ENCODE measurements at regions not wholly inside any gene's neighbourhood (a gene's known extent, or its start where the extent isn't known, plus 50 kb on each side); places are given as distances from the start of the nearest gene placed in this dataset.
"Not testable (repeated sequence)": the region's sequence is repeated elsewhere in the genome, so short reads cannot be mapped to it uniquely, and the experiment has no call there.

DNA sequence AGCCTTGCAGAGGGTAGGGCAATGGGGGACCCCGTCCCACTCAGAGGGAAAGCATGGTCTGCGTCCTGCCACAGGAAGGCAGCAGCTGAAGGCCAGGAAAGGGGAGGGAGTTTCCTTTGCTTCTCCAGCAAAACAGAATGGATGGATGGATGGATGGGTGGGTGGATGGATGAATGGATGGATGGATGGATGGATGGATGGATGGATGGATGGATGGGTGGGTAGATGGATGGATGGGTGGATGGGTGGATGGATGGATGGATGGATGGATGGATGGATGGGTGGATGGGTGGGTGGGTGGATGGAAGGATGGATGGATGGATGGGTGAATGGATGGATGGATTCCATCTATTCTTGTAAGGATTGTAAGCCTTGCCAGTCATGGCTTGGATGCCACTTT lies 59.3 kb upstream of the TMPRSS2 start:
- H3K9me3 ChIP-seq (ENCODE audit: insufficient read depth in 2 of 2, low read depth in 1 of 2, low read length in 1 of 2); DNase-seq (ENCODE audit: low read depth in 1 of 2, low spot score in 2 of 2); POLR2A ChIA-PET (ENCODE audit: partially characterized antibody); H2BK120ac ChIP-seq (replicated peaks; ENCODE audit: low read depth, low read length); H4K8ac ChIP-seq (ENCODE audit: extremely low read depth, insufficient read depth, low read length); H3K27me3 ChIP-seq (replicated peaks in 1 of 4; ENCODE audit: control insufficient read depth in 3 of 4, extremely low read depth in 1 of 4, insufficient read depth in 3 of 4, low read length in 3 of 4); H2BK20ac ChIP-seq (ENCODE audit: low read length); H2BK5ac ChIP-seq (ENCODE audit: low read depth, low read length); H3K23ac ChIP-seq (ENCODE audit: insufficient read length); H3K9ac ChIP-seq (replicated peaks in 1 of 4; ENCODE audit: extremely low read depth in 1 of 4, low read depth in 3 of 4, low read length in 3 of 4); CTCF ChIA-PET (ENCODE audit: partially characterized antibody); H3K56ac ChIP-seq (replicated peaks; ENCODE audit: insufficient read length, low read depth, low read length); FAIRE-seq; H4K91ac ChIP-seq (replicated peaks; ENCODE audit: insufficient read length, low read length); H3K79me2 ChIP-seq (ENCODE audit: control insufficient read depth in 1 of 2, insufficient read depth in 2 of 2, low read length in 2 of 2); H3K4me3 ChIP-seq (ENCODE audit: extremely low read depth in 1 of 4, insufficient read depth in 2 of 4, low read depth in 3 of 4, low read length in 4 of 4); H2AK5ac ChIP-seq (ENCODE audit: low read depth, low read length); H2BK15ac ChIP-seq (ENCODE audit: low read length); H3K4me1 ChIP-seq (replicated peaks in 1 of 4; ENCODE audit: control insufficient read depth in 3 of 4, insufficient read depth in 4 of 4, low read length in 3 of 4); H3K36me3 ChIP-seq (ENCODE audit: control insufficient read depth in 2 of 4, insufficient read depth in 4 of 4, low read length in 3 of 4); H2BK12ac ChIP-seq (ENCODE audit: low read depth, low read length); H3K23me2 ChIP-seq (ENCODE audit: low read depth, low read length); H3K4ac ChIP-seq (replicated peaks; ENCODE audit: insufficient read length, low read depth, low read length); H3K4me2 ChIP-seq (ENCODE audit: insufficient read depth in 1 of 2, low read depth in 2 of 2, low read length in 2 of 2); H3K27ac ChIP-seq (ENCODE audit: low read depth, low read length); H4K5ac ChIP-seq (ENCODE audit: insufficient read length, low read depth, low read length); H4K20me1 ChIP-seq (replicated peaks in 1 of 2; ENCODE audit: control insufficient read depth in 1 of 2, insufficient read depth in 2 of 2, low read length in 2 of 2); H2AFZ ChIP-seq (ENCODE audit: low read length); H3K14ac ChIP-seq (ENCODE audit: insufficient read length); H3K79me1 ChIP-seq (ENCODE audit: low read depth, low read length); H3K18ac ChIP-seq (ENCODE audit: extremely low read depth, low read length): not testable (repeated sequence)
- 82% methylated on average over 2 of the region's 2 CpGs; no CpG with 5 or more reads in 1 of the 2 experiments for WGBS, 2 experiments (ENCODE audit: extremely low coverage in 1 of 2, insufficient coverage in 1 of 2, insufficient read length in 1 of 2, insufficient replicate concordance in 2 of 2, low coverage in 1 of 2, low lambda C conversion rate in 2 of 2, missing lambda C conversion rate in 1 of 2)

Measured in H1 (cell line).